Uterus (tissue), 2 donors: ENCODE measurements at regions not wholly inside any gene's neighbourhood (a gene's known extent, or its start where the extent isn't known, plus 50 kb on each side); places are given as distances from the start of the nearest gene placed in this dataset.

ENCODE experiments used
- CTCF ChIP-seq, 4 experiments: fragments of 200-600 bp in 2 of 4; fragments of 450-650 bp in 2 of 4; sonication (generic) in 2 of 4; IDR thresholded peaks; one replicate each; pipeline ENCODE4 v1.5.1; 2016 to 2019; ENCODE audit warnings: antibody characterized with exemption in 4 of 4, mild to moderate bottlenecking in 2 of 4, moderate library complexity in 1 of 4
- POLR2A ChIP-seq, 2 donors: fragments of 450-650 bp; IDR thresholded peaks; one replicate each; pipeline ENCODE4 v1.6.1; 2016; ENCODE audit warnings: antibody characterized with exemption in 2 of 2, mild to moderate bottlenecking in 1 of 2, moderate library complexity in 1 of 2

GRCh38 chr2:198414976-198415375, 610.6 kb downstream of the PLCL1 start:
- TF ChIP-seq CTCF (IDR thresholded peaks at IDR 0.05) = no peak
- no peak for TF ChIP-seq POLR2A (IDR thresholded peaks at IDR 0.05)
